Skeletal muscle tissue (tissue), 3 donors: ENCODE measurements at regions not wholly inside any gene's neighbourhood (a gene's known extent, or its start where the extent isn't known, plus 50 kb on each side); places are given as distances from the start of the nearest gene placed in this dataset.

ENCODE experiments used
- H3K27ac ChIP-seq: one replicate; pipeline ENCODE4 v1.7.0; 2013; ENCODE audit warnings: mild to moderate bottlenecking, low read depth, low read length, inconsistent platforms
- H3K27me3 ChIP-seq, 3 donors: one replicate each; pipeline ENCODE4 v1.7.0; 2013; ENCODE audit warnings: low read length in 3 of 3; ENCODE audit not compliant: control insufficient read depth in 3 of 3, insufficient read depth in 3 of 3
- H3K36me3 ChIP-seq, 3 donors: one replicate each; pipeline ENCODE4 v1.7.0; 2013; ENCODE audit warnings: low read length in 3 of 3; ENCODE audit not compliant: control insufficient read depth in 3 of 3, insufficient read depth in 3 of 3
- H3K4me1 ChIP-seq, 3 donors: one replicate each; pipeline ENCODE4 v1.7.0; 2013; ENCODE audit warnings: low read length in 3 of 3, mild to moderate bottlenecking in 3 of 3; ENCODE audit not compliant: control insufficient read depth in 3 of 3, insufficient read depth in 3 of 3
- H3K4me3 ChIP-seq, 3 donors: one replicate each; pipeline ENCODE4 v1.7.0; 2013; ENCODE audit warnings: low read length in 3 of 3
- H3K9ac ChIP-seq, 3 donors: one replicate each; pipeline ENCODE4 v1.7.0; 2013; ENCODE audit warnings: low read length in 3 of 3, mild to moderate bottlenecking in 3 of 3, moderate library complexity in 2 of 3, low read depth in 1 of 3
- H3K9me3 ChIP-seq, 3 donors: one replicate each; pipeline ENCODE4 v1.7.0; 2013; ENCODE audit warnings: low read length in 3 of 3; ENCODE audit not compliant: control insufficient read depth in 3 of 3
- donor health status: Osteomylitis.

DNA sequence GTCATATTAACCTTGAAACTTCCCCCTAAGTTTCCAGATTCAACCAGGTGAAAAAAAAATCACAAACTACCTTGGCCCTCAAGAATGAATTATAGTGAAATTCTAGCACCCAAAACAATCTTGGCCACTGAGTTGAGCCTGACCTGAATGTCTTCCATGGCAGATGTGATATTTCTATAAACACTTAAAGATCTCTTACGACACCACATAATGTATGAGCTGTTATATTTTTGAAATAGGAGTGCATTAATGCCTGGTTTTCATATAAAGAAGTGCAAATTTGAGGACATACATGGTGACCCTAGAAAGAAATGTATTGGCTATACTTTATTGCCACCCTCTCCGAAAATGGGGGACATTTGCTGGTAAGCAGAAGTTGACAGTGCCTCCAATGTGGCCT, 584.1 kb upstream of the KCND2 start:
- no peaks in the 10 kb centered on the region for H3K27me3 ChIP-seq
- H3K27ac ChIP-seq = no peak overlapping the region
- H3K9ac ChIP-seq = no peak overlapping the region
- H3K36me3 ChIP-seq = no peaks in the 10 kb centered on the region
- H3K4me3 ChIP-seq = no peak overlapping the region
- H3K4me1 ChIP-seq = no peaks in the 10 kb centered on the region
- H3K9me3 ChIP-seq = no peaks in the 10 kb centered on the region

- H3K27ac ChIP-seq = no peak overlapping the region
- no peaks in the 10 kb centered on the region for H3K9me3 ChIP-seq
- H3K9ac ChIP-seq = no peak overlapping the region
- no peaks in the 10 kb centered on the region for H3K4me1 ChIP-seq
- no peaks in the 10 kb centered on the region for H3K27me3 ChIP-seq
- H3K36me3 ChIP-seq = no peaks in the 10 kb centered on the region
- H3K4me3 ChIP-seq = no peak overlapping the region
These were observed 580.4 kb upstream of the KCND2 start for GRCh38 chr7:119692541-119692940.

DNA sequence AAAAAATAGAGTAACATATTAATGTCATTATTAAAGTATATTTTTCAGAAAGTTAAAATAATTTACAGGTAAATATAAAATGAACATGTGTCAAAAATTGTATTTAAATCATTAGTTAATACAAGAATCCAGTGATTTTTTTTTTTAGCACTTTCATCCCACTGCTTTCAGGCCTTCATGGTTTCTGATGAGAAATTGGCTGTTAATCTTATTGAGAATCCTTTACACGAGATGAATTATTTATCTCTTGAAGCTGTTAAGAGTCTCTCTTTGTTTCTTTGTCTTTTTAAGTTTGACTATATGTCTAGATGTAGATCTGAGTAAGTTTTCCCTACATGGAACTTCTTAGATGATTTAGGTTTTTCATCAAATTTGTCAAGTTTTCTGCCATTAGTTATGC, 578.5 kb upstream of the KCND2 start:
- Histone ChIP-seq H3K27me3 (no peaks in the 10 kb centered on the region), H3K4me3 (no peak overlapping the region), H3K4me1 (no peaks in the 10 kb centered on the region), H3K27ac (no peak overlapping the region), H3K36me3 (no peaks in the 10 kb centered on the region), H3K9ac (no peak overlapping the region), H3K9me3 (no peaks in the 10 kb centered on the region)

- no peak overlapping the region for H3K9ac ChIP-seq
- no peaks in the 10 kb centered on the region for H3K4me1 ChIP-seq
- H3K9me3 ChIP-seq = no peaks in the 10 kb centered on the region
- no peak overlapping the region for H3K27ac ChIP-seq
- no peaks in the 10 kb centered on the region for H3K36me3 ChIP-seq
- no peaks in the 10 kb centered on the region for H3K27me3 ChIP-seq
- no peak overlapping the region for H3K4me3 ChIP-seq
These were observed 576.6 kb upstream of the KCND2 start for GRCh38 chr7:119696336-119696735.

DNA sequence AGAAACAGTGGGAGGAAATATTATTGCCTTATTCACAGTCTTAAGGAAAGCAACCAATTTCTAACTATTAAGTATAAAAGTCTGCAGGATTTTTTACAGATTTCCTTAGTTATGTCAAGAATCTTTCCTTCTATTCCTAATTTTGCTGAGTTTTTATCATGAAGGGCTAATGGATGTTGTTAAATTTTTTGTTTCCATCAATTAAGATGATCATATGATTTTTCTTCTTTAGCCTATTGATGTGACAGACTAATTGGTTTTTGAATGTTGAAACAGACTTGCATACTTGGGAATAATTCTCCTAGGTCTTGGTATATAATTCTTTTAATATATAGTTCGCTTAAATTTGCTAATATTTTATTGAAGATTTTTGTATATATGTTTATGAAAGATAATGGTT, 569.1 kb upstream of the KCND2 start:
- H3K4me3 ChIP-seq = no peak overlapping the region
- H3K36me3 ChIP-seq = no peaks in the 10 kb centered on the region
- no peaks in the 10 kb centered on the region for H3K27me3 ChIP-seq
- no peak overlapping the region for H3K27ac ChIP-seq
- H3K4me1 ChIP-seq = no peaks in the 10 kb centered on the region
- H3K9me3 ChIP-seq = no peaks in the 10 kb centered on the region
- H3K9ac ChIP-seq = no peak overlapping the region

DNA sequence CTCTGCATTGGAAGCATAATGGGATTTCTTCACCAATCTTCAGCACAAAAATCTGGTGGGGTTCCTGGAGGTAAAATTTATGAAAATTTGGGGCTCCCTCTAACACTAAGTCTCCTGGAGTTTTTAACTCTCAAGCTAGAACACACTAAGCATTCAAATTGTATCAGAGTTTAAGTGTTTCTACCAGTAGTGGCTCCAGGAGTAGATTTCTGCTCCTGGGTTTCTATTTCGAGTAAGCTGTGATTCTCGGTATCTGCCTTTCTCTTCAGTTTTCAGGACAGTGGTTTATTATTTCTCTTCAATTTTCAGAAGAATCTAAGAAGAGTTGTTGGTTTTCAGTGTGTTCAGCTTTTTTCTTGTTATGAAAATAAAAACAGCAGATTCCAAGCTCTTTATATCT, 566.4 kb upstream of the KCND2 start:
- H3K9me3 ChIP-seq = no peaks in the 10 kb centered on the region
- no peaks in the 10 kb centered on the region for H3K4me1 ChIP-seq
- no peak overlapping the region for H3K27ac ChIP-seq
- no peaks in the 10 kb centered on the region for H3K27me3 ChIP-seq
- no peak overlapping the region for H3K9ac ChIP-seq
- no peak overlapping the region for H3K4me3 ChIP-seq
- no peaks in the 10 kb centered on the region for H3K36me3 ChIP-seq

DNA sequence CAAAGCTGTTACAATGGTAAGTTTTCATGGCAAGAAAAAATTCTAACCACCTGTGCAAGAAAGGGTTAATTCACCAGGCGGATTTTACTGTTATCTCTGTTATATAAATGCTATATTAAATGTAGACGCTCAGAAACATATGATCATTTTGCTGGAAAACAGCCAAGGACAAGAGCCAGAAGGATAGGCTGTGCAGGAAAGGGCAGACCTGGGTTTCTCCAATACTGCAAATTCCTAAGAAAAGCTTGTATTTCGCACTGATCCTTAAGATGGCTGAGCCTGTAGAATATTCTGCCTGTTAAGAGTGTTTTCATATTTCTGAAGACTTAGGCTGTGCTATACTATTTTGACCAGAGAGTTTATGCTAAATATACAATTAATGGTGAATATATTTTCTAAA, 564.1 kb upstream of the KCND2 start:
- no peaks in the 10 kb centered on the region for H3K9me3 ChIP-seq
- H3K27me3 ChIP-seq = no peaks in the 10 kb centered on the region
- H3K36me3 ChIP-seq = no peaks in the 10 kb centered on the region
- H3K4me3 ChIP-seq = no peak overlapping the region
- H3K27ac ChIP-seq = no peak overlapping the region
- no peak overlapping the region for H3K9ac ChIP-seq
- H3K4me1 ChIP-seq = no peaks in the 10 kb centered on the region

- Histone ChIP-seq H3K9ac (no peak overlapping the region), H3K36me3 (no peaks in the 10 kb centered on the region), H3K9me3 (no peaks in the 10 kb centered on the region), H3K27ac (no peak overlapping the region), H3K4me3 (no peak overlapping the region), H3K27me3 (no peaks in the 10 kb centered on the region), H3K4me1 (no peaks in the 10 kb centered on the region)
These were observed 561.9 kb upstream of the KCND2 start for GRCh38 chr7:119711104-119711503.

GRCh38 chr7:119712886-119713462, 560.0 kb upstream of the KCND2 start:
- Histone ChIP-seq H3K36me3 (no peaks in the 10 kb centered on the region), H3K4me3 (no peak overlapping the region), H3K27me3 (no peaks in the 10 kb centered on the region), H3K9me3 (no peaks in the 10 kb centered on the region), H3K4me1 (no peaks in the 10 kb centered on the region), H3K27ac (no peak overlapping the region), H3K9ac (no peak overlapping the region)

DNA sequence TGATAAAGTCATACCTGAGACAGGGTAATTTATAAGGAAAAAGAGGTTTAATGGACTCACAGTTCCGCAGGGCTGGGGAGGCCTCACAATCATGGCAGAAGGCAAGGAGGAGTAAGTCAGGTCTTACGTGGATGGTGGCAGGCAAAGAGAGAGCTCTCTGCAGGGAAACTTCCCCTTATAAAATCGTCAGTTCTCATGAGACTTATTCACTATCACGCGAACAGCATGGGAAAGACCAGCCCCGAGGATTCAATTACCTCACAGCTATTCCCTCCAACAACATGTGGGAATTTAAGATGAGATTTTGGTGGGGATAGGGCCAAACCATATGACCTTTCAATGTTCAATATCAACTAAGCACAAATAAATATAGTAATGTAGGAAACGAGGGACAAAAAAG, 559.4 kb upstream of the KCND2 start:
- Histone ChIP-seq H3K9me3 (no peaks in the 10 kb centered on the region), H3K36me3 (no peaks in the 10 kb centered on the region), H3K4me1 (no peaks in the 10 kb centered on the region), H3K9ac (no peak overlapping the region), H3K4me3 (no peak overlapping the region), H3K27ac (no peak overlapping the region), H3K27me3 (no peaks in the 10 kb centered on the region)

DNA sequence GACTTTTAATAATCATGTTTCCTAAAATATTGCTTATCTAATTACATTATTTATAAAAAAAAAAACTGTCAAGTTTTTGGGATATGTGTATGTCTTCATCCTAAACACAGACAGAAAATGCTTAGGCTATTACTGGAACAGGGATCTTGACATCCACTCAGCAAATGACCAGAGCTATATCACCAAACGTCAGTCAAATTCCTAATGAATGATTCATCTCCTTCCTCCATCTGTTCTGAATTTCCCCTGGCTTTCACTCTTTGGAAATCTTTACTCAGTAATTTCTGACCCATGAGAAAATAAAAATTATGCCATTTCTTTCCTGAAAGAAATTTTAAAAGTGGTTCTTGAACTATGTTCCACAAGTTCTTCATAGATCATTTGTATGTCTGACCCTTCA, 552.4 kb upstream of the KCND2 start:
- Histone ChIP-seq H3K36me3 (no peaks in the 10 kb centered on the region), H3K4me3 (no peak overlapping the region), H3K27me3 (no peaks in the 10 kb centered on the region), H3K27ac (no peak overlapping the region), H3K9ac (no peak overlapping the region), H3K4me1 (no peaks in the 10 kb centered on the region), H3K9me3 (no peaks in the 10 kb centered on the region)
